GM18520 (cell line): ENCODE measurements at regions not wholly inside any gene's neighbourhood (a gene's known extent, or its start where the extent isn't known, plus 50 kb on each side); places are given as distances from the start of the nearest gene placed in this dataset.
"Not testable (repeated sequence)": the region's sequence is repeated elsewhere in the genome, so short reads cannot be mapped to it uniquely, and the experiment has no call there.

Experiments
- ATAC-seq: cut with Tn5 transposase; IDR thresholded peaks from one replicate; pipeline ENCODE4 v1.9.1; 2021; ENCODE audit not compliant: unreplicated experiment

DNA sequence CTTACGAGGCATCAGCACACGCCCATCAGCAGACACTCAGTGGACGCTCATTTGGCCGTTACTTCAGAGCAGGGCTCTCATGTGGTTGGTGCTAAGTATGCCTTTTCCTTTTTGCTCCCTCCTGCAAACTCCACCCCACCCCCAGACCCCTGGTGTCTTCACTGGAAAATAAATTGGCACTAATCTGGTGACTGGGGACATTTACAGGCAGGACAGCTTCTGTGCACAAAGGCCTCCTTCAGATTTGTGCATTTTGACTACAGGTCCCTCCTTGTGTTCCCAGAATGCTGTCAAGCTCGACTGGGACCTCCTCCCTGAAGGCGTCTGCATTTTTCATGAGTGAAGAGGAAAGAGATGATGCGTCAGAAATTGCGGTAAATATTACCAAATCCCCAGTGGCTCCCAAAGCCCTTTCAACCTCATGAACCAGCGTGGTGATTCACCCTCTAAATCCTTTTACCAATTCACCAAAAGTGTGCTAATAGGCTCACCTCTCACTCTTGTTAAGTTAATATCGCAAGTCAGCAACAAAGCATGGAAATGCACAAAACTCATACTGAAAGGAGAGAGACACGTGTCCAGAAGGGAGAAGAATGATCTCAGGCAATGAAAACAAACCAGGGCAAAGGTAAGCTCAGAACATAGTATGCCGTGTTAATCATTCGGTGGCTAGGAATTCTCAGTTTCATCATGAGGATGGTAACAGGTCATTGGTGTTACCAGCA is 119.0 kb downstream of the NKX6-1 start:
- ATAC-seq, result no peak

DNA sequence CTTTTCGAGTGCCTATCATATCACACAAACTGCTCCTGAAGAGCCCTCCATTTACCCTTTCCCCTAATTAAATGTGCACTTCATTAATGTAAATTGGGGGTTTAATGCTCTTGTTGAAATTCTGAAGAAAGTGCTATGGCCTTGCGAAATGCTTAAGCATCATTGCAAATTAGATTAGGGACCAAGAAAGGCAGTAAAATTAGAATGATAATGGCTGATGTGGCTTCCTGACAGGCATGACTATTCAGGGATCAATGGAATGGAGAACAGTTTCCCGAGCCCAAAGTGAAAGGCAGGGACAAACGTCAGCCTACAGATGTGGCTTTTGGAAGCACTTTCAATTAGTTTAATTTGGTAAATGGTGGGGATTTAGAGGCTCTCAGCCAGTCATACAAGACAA is 120.1 kb downstream of the NKX6-1 start:
- ATAC-seq, result no peak

DNA sequence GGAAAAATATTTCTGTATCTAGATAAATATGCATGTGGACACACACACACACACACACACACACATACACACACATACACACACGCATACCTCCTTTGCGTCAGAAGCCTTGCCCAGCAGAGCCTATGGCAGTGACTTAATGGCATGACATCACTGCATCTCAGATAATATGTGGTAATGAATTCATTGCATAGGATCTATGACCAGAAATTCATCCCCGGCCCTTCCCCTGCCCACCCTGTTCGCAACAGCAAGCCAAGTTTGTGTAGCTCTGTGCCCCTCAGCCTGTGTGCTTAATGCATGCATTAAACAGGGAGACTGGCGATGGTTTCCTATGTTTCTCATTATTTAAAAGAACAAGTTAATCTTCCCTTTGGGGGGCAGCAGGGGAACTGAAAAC is 120.7 kb downstream of the NKX6-1 start:
- ATAC-seq, result no peak

- ATAC-seq, result no peak
Observed at GRCh38 chr4:84366907-84367306, 132.2 kb downstream of the NKX6-1 start.

DNA sequence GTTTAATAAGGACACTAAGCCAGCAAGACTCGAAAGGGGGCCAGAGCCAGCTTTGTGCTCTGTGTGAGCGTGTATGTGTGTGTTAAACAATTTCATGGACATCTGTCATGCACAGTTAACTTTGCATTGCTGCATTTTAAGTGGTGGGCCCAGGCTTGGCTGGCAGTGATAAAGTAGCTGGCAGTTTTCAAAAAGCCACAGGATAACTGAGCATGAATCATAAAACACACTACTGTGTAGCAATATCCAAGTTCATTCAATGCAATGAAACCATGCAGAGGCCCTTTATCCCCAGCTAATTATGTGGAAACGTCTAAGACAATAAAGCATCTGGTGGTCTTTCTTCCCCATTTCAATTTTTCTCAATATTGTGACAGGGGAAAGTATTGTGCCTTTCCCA is 132.9 kb downstream of the NKX6-1 start:
- ATAC-seq, result no peak

DNA sequence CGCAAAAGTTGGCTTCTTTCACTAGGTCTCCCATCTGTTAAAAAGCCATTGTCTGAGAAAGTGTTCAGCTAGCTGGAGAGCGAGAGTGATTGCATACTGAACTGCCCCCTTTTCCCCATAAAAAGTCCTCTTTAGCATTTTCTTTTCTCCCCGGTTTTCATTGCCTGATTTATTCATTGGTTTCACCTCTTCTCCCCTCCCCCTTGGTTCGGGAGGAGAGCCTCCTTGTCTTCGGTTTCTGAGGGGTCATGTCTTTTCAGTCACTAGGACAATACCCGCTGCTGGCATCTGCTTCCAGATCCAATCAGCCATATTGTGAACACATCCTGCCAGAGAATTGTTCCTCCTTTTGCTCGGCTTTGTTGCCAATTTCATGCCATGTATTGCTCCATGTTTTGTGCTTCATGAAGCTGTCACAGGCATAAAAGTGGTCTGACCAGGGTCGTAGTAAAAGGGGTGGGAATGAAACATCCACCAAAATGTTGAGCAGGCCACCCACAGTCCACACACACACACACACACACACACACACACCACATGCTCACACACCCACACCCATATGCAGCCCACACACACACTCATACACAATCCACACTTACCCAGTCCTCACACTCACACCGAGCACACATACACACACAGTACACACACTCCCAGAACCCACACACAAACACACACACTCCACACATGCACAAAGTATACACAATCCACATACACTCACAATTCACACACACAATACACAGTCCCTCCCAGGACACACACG is 136.0 kb downstream of the NKX6-1 start:
- no peak for ATAC-seq

DNA sequence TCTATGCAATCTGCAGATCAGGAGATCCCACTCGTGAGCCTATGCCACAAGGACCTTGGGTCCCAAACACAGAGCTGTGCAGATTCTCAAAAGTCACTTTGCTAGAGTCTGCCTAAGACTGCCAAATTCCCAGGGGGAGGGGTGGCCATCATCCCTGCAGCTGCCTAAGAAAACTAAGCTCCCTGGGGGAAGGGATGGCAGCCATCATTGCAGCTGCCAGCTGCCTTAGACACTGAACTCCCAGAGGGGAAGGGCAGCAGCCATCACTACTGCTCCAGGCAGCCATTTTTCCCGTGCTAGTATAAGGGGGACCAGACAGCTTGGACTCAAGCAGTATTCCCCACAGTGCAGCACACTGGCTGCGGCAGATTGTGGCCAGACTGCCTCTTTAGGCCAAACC is 156.9 kb downstream of the NKX6-1 start:
- no peak for ATAC-seq

GRCh38 chr4:84341559-84341958 is 157.5 kb downstream of the NKX6-1 start:
- no peak for ATAC-seq

DNA sequence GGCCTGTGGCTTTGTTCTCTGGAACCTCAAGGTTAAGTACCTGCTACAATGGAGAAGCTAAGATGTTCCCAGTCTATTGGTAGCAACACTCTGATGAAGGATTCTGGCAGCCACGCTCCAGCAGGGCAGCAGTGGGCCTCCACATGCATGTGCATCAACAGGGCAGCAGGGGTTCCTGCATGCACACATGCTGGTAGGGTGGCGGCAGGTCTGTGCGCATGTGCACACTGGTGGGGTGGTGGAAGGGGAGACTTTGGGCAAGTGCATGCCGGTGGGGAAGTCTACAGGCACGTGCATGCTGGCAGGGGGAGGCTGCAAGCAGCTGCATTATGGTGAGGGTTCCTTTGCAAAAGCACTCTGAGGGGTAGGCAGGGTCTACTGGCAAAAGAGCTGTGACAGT is 160.7 kb downstream of the NKX6-1 start:
- ATAC-seq, result no peak

DNA sequence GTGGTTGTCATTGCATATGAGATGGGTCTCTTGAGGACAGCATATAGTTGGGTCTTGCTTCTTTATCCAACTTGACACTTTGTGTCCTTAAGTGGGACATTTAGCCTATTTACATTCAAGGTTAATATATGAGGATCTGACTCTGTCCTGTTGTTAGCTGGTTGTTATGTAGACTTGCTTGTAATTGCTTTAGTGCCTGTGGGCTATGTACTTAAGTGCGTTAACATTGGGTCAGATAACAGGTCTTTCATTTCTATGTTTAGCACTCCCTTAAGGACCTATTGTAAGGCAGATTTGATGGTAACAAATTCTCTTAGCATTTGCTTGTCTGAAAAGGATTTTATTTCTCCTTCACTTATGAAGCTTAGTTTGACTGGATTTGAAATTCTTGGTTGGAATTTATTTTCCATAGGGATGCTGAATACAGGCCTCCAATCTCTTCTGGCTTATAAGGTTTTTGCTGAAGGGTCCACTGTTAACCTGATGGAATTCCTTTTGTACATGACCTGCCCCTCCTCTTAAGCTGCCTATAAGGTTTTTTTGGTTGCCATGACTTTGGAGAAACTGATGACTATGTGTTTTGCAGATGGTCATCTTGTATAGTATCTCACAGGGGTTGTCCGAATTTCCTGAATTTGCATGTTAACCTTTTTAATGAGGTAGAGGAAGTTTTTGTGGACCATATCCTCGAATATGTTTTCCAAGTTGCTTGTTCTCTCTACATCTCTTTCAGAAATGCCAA is 162.0 kb downstream of the NKX6-1 start:
- ATAC-seq, result no peak

GRCh38 chr4:84327526-84327925 is 171.6 kb downstream of the NKX6-1 start:
- no peak for ATAC-seq

DNA sequence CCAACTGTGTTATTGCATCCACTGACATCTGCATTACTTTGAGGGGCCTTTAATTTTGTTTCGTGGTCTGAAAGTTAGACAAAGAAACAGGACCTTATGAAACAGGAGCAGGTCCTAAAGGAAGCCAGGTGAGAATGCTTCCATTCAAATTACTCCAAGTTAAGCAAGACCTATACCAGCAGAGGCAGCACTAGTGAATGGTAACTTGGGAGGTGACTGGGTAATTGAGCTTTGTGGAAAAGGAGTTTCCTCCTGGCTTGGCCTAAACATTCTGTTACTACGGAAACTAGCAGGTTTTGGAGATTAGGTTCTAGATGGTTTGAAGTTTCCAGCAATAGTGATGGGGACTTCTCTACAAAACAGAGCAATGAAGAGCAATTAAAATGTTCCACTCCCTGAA is 173.5 kb downstream of the NKX6-1 start:
- ATAC-seq, result no peak

- no peak for ATAC-seq
Observed at GRCh38 chr4:84324303-84325245, 174.5 kb downstream of the NKX6-1 start.

DNA sequence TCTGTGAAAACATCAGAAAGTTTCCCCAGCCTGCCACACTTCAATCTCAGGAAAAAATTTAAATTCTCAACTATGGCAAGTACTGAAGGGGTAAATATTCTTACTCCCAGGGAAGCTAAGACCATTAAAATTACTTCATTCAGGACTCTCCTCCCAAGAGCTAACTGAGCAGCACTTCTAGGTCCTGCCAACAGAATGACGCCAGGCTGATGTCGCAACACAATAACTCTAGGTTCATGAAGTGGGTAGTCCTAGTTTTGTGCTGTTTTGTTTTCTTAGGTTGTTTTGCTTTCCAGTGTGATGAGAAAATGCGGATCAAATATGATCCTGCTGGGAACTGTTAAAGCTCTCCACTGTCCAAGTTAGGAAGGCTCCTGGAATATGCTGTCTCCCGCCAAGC is 180.0 kb downstream of the NKX6-1 start:
- no peak for ATAC-seq

- ATAC-seq, result no peak
Observed at GRCh38 chr4:84317513-84317912, 181.6 kb downstream of the NKX6-1 start.

DNA sequence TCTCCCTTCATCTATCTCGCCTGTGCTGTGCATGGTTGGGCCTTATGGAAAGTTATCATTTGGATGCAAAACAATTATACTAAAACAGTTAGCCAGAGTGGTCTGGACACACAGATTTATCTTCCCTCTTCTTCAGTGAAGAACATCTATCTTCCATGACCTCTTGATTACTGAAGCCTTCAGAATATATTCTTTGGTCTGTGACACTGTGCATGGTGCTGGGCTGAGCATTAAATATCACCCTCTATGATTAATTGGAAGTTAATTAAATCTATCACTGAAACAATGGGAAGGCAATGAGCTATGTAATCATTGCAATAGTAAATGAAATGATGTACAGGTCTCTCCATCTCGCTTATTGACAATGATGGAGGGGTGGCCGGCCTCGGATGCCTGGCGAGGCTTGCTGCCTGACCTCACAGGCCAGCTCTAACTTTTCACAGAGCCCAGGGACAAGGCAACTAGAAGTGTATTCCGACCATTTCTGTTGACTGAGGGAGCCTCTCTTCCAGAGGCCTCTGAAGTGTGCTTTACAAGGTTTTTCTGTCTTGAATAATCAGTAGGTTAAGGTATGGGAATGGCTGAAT is 186.6 kb downstream of the NKX6-1 start:
- no peak for ATAC-seq

DNA sequence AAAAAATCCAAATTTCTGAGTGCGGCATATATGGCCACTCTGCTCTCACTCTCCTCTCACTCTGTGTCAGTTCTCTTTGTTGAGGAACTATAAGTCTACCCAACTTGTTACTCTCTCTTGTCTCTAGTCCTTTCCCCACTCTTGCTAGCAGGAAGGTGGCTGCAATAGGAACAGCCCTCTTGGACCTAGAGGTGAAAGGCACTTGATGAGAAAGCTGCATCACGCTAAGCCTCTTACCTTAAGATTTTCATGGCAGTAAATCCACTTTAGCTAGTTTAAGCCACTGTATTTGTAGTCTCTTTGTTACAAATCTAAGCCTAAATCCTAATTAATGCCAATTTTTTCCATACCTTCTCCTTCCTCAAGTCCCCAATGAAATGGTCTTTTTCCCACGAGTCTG is 189.9 kb downstream of the NKX6-1 start:
- no peak for ATAC-seq

DNA sequence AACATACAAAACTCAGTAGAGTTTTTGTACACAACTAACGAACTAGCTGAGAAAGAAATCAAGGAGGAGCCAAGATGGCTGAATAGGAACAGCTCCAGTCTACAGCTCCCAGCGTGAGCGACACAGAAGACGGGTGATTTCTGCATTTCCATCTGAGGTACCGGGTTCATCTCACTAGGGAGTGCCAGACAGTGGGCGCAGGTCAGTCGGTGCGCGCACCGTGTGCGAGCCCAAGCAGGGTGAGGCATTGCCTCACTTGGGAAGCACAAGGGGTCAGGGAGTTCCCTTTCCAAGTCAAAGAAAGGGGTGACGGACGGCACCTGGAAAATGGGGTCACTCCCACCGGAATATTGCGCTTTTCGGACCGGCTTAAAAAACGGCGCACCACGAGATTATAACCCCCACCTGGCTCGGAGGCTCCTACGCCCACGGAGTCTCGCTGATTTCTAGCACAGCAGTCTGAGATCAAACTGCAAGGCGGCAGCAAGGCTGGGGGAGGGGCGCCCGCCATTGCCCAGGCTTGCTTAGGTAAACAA is 200.3 kb downstream of the NKX6-1 start:
- not testable (repeated sequence) for ATAC-seq

GRCh38 chr4:84298023-84298718 is 200.9 kb downstream of the NKX6-1 start:
- ATAC-seq, result no peak

GRCh38 chr4:84291969-84292368 is 207.1 kb downstream of the NKX6-1 start:
- ATAC-seq, result no peak
